PC-9 (cell line): ENCODE measurements at regions not wholly inside any gene's neighbourhood (a gene's known extent, or its start where the extent isn't known, plus 50 kb on each side); places are given as distances from the start of the nearest gene placed in this dataset.

Experiments used
- BruUV-seq: library from RNA; stranded (reverse); fragments of 400-500 nt; replicated peaks from 2 replicates; lab custom pipeline; 2021; lab: Mats Ljungman, UMichigan
- CTCF ChIA-PET: fragments of 300-600 bp; sonication (Branson Sonifier 250); formaldehyde crosslinking; loops from one replicate; lab custom pipeline; 2022; ENCODE audit warnings: antibody characterized with exemption; lab: Charles Lee
- POLR2A ChIA-PET: fragments of 300-600 bp; sonication (Branson Sonifier 250); formaldehyde crosslinking; loops from one replicate; lab custom pipeline; 2022; ENCODE audit warnings: antibody characterized with exemption; ENCODE audit not compliant: unreplicated experiment; lab: Charles Lee
- DNase-seq, 2 experiments: peaks; one replicate each; pipeline versions ENCODE4 v3.0.0 to v3.0.0-alpha.2; 2015 to 2022; ENCODE audit warnings: mixed read lengths in 1 of 2
- H2AFZ ChIP-seq: fragments of 200-600 bp; sonication (generic); 2 replicates; pipeline ENCODE4 v1.8.1; 2017; ENCODE audit warnings: antibody characterized with exemption
- H3F3A ChIP-seq: fragments of 200-600 bp; sonication (generic); 2 replicates; pipeline ENCODE4 v1.8.1; 2017; ENCODE audit warnings: antibody characterized with exemption, mild to moderate bottlenecking, low read depth; ENCODE audit not compliant: insufficient read depth
- H3K27ac ChIP-seq: fragments of 200-600 bp; sonication (generic); 2 replicates; pipeline ENCODE4 v1.6.1; 2016; ENCODE audit warnings: mixed run types
- H3K27me3 ChIP-seq: fragments of 200-600 bp; sonication (generic); 2 replicates; pipeline ENCODE4 v1.6.1; 2016; ENCODE audit warnings: low read depth, mixed run types; ENCODE audit not compliant: insufficient read depth
- H3K36me3 ChIP-seq: fragments of 200-600 bp; sonication (generic); 2 replicates; pipeline ENCODE4 v1.6.1; 2016; ENCODE audit warnings: low read depth, mixed run types
- H3K4me1 ChIP-seq: fragments of 200-600 bp; sonication (generic); replicated peaks from 2 replicates; pipeline ENCODE4 v1.6.1; 2016; ENCODE audit warnings: mixed run types; ENCODE audit not compliant: insufficient read depth
- H3K4me2 ChIP-seq: fragments of 200-600 bp; sonication (generic); 2 replicates; pipeline ENCODE4 v1.6.1; 2017; ENCODE audit warnings: mixed run types
- H3K4me3 ChIP-seq: fragments of 200-600 bp; sonication (generic); 2 replicates; pipeline ENCODE4 v1.6.1; 2016; ENCODE audit warnings: mixed run types
- H3K79me2 ChIP-seq: fragments of 200-600 bp; sonication (generic); 2 replicates; pipeline ENCODE4 v1.6.1; 2017; ENCODE audit warnings: low read depth, mixed run types
- H3K9me2 ChIP-seq: fragments of 200-600 bp; sonication (generic); 2 replicates; pipeline ENCODE4 v1.8.1; 2017; ENCODE audit warnings: mild to moderate bottlenecking; ENCODE audit not compliant: insufficient read depth
- H3K9me3 ChIP-seq: fragments of 200-600 bp; sonication (generic); 2 replicates; pipeline ENCODE4 v1.8.1; 2016; ENCODE audit warnings: low read depth; ENCODE audit not compliant: insufficient read depth
- H4K20me1 ChIP-seq: fragments of 200-600 bp; sonication (generic); 2 replicates; pipeline ENCODE4 v1.8.1; 2017; ENCODE audit not compliant: insufficient read depth
- EZH2 ChIP-seq: fragments of 200-600 bp; sonication (generic); IDR thresholded peaks from 2 replicates; pipeline ENCODE4 v1.8.0; 2017; ENCODE audit warnings: antibody characterized with exemption, low read depth
- intact Hi-C: fragments of 100-400 bp; cut with micrococcal nuclease; formaldehyde crosslinking; loops from one replicate; pipeline ENCODE4 v1.10.0; 2022; ENCODE audit not compliant: unreplicated experiment
- TF ChIP-seq, protein P1 (sequence below): fragments of 200-600 bp; sonication (generic); conservative IDR thresholded peaks from 2 replicates; pipeline ENCODE4 v1.6.1; 2017; ENCODE audit warnings: mixed run types, antibody characterized with exemption, mild to moderate bottlenecking, moderate library complexity

DNA sequence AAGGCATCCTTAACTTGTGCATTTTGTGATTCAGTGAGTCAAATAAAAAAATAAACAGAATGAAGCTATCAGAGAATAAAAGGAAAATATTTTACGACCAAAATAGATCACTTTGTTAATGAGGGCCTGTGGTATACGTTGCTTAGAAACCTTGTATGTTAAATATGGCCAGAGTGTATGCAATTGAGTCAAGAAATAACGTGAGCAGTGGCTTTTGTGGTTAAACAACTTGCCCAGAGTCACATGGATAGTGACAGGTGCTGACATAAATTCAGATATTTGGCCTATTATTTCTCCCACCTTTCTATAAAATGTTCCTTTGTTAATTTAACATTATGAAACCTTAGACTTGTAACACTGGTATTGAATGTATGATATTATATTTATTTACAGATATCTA, 393.4 kb downstream of the PABPC4L start:
- no TSS peak for BruUV-seq
- Histone ChIP-seq H3K79me2 (no peaks in the 10 kb centered on the region), H3K4me2 (no peak overlapping the region), H3K27ac (no peak overlapping the region), H2AFZ (no peak overlapping the region), H3K4me3 (no peak overlapping the region), H3F3A (no peaks in the 10 kb centered on the region), H4K20me1 (no peaks in the 10 kb centered on the region), H3K27me3 (no peaks in the 10 kb centered on the region), H3K9me3 (no peaks in the 10 kb centered on the region), H3K9me2 (no peaks in the 10 kb centered on the region), H3K36me3 (no peaks in the 10 kb centered on the region), H3K4me1 (no peaks in the 10 kb centered on the region)
- intact Hi-C loops: no loop called here
- ChIA-PET POLR2A (no interaction called here), CTCF (no interaction called here)
- no peak for DNase-seq
- TF ChIP-seq, protein P1, sequence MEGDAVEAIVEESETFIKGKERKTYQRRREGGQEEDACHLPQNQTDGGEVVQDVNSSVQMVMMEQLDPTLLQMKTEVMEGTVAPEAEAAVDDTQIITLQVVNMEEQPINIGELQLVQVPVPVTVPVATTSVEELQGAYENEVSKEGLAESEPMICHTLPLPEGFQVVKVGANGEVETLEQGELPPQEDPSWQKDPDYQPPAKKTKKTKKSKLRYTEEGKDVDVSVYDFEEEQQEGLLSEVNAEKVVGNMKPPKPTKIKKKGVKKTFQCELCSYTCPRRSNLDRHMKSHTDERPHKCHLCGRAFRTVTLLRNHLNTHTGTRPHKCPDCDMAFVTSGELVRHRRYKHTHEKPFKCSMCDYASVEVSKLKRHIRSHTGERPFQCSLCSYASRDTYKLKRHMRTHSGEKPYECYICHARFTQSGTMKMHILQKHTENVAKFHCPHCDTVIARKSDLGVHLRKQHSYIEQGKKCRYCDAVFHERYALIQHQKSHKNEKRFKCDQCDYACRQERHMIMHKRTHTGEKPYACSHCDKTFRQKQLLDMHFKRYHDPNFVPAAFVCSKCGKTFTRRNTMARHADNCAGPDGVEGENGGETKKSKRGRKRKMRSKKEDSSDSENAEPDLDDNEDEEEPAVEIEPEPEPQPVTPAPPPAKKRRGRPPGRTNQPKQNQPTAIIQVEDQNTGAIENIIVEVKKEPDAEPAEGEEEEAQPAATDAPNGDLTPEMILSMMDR: no peak
- no peak for TF ChIP-seq EZH2

DNA sequence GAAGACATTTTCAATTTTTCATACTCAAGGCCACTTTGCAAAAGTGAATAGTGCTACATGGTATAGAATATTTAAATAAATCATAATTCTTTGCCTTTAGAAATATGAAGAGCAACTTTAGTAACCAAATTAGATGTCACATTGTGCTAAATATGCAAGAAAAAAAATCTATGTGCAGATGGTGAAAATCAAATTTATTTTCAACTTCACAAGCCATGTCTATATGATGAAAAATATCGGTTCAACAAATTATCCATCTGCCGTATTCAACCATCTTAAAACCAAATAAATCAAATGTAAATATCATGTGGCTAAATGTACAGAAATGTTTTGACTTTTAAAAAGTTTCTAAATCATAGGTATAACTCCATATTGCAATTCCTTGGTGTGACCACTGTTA, 398.2 kb downstream of the PABPC4L start:
- H3K4me3 ChIP-seq: no peak overlapping the region
- no peaks in the 10 kb centered on the region for H3K36me3 ChIP-seq
- H3K9me2 ChIP-seq: no peaks in the 10 kb centered on the region
- H3K4me1 ChIP-seq: no peaks in the 10 kb centered on the region
- ChIA-PET POLR2A (no interaction called here), CTCF (no interaction called here)
- H3K4me2 ChIP-seq: no peak overlapping the region
- no peaks in the 10 kb centered on the region for H3K27me3 ChIP-seq
- no peak for DNase-seq
- BruUV-seq: no TSS peak
- no peak overlapping the region for H2AFZ ChIP-seq
- H3F3A ChIP-seq: no peaks in the 10 kb centered on the region
- no peaks in the 10 kb centered on the region for H3K9me3 ChIP-seq
- H3K79me2 ChIP-seq: no peaks in the 10 kb centered on the region
- H4K20me1 ChIP-seq: no peaks in the 10 kb centered on the region
- TF ChIP-seq, protein P1: no peak
- no peak for TF ChIP-seq EZH2
- H3K27ac ChIP-seq: no peak overlapping the region
- intact Hi-C loops: no loop called here

DNA sequence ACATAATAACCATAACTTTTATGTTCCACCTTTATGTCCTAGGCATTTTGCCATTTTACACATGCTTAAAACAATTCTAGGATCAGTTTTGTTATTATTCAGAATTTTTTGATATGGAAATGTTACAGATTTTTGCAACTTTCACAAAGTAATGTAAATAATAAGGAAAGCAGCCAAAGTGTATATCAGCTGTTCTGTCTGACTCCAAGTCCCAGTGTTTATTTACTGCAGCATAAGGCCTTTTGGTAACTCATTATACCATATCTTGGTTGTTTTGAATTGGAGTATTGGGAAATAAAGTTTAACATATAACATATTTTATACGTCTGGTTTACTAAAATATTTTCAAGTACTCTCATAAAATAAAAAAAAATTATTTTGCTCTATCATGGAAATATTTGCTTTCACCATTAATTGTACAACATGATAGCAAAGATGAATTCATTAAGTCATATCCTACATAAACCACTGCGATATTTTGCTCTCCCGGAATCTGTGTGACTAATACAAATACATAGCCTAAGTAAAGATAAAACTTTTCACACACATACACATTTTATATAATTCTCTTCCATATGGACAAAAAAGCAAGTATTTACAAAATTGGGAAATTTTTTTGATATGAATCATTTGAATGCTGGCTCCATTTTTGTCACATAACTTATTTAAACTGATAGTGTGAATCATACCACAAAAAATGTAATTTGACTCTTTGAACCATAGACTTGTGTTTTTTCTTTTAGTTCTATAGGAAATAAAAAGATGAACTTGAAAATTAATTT, 399.0 kb downstream of the PABPC4L start:
- Histone ChIP-seq H3K4me3 (no peak overlapping the region), H4K20me1 (no peaks in the 10 kb centered on the region), H3K79me2 (no peaks in the 10 kb centered on the region), H3K27me3 (no peaks in the 10 kb centered on the region), H3K27ac (no peak overlapping the region), H2AFZ (no peak overlapping the region), H3K9me2 (no peaks in the 10 kb centered on the region), H3K4me2 (no peak overlapping the region), H3K9me3 (no peaks in the 10 kb centered on the region), H3K4me1 (no peaks in the 10 kb centered on the region), H3K36me3 (no peaks in the 10 kb centered on the region), H3F3A (no peaks in the 10 kb centered on the region)
- CTCF ChIA-PET: no interaction called here
- POLR2A ChIA-PET: no interaction called here
- no TSS peak for BruUV-seq
- no peak for TF ChIP-seq EZH2
- TF ChIP-seq, protein P1: no peak
- no peak for DNase-seq
- intact Hi-C loops: no loop called here
